HepG2 (cell line): ENCODE measurements at regions not wholly inside any gene's neighbourhood (a gene's known extent, or its start where the extent isn't known, plus 50 kb on each side); places are given as distances from the start of the nearest gene placed in this dataset.

ENCODE experiments used
- ATAC-seq: fragments of 200-7000 bp; cut with Tn5 transposase; 3 replicates; pipeline ENCODE4 v1.9.1; 2020; ENCODE audit warnings: mild to moderate bottlenecking, moderate library complexity
- BruUV-seq: library from RNA; stranded (reverse); fragments of 400-500 nt; replicated peaks from 2 replicates; lab custom pipeline; 2021; lab: Mats Ljungman, UMichigan
- CTCF ChIA-PET: fragments of 300-600 bp; formaldehyde crosslinking; extraction: SDS; loops from one replicate; lab custom pipeline; 2021; ENCODE audit warnings: low total read pairs, inconsistent platforms, low intra/inter-chr PET ratio; lab: Yijun Ruan, JAX
- POLR2A ChIA-PET: fragments of 350-600 bp; sonication (Branson Sonifier 250); formaldehyde crosslinking; loops from one replicate; lab custom pipeline; 2020; ENCODE audit warnings: antibody characterized with exemption, inconsistent platforms; lab: Yijun Ruan, JAX
- DNase-seq: peaks from one replicate; pipeline ENCODE4 v3.0.0-alpha.2; 2015; ENCODE audit warnings: low spot score
- FAIRE-seq: peaks from 3 replicates; lab custom pipeline; 2011; peaks lifted over from hg19 to GRCh38; lab: Jason Lieb, UNC
- H2AFZ ChIP-seq: one replicate; pipeline ENCODE4 v1.6.1; 2011; ENCODE audit warnings: low read length, inconsistent platforms
- H3K27ac ChIP-seq: fragments of 300-600 bp; 3 replicates; pipeline ENCODE4 v1.8.0; 2011; ENCODE audit warnings: mixed run types, mild to moderate bottlenecking, mixed read lengths, low read length, inconsistent platforms; ENCODE audit not compliant: insufficient read depth; ENCODE audit errors: extremely low read length
- H3K27me3 ChIP-seq, 2 experiments: fragments of 200-600 bp in 1 of 2; 2 replicates in 1 of 2; 3 replicates in 1 of 2; pipeline versions ENCODE4 v1.6.0 to v1.8.0; 2011; ENCODE audit warnings: low read length in 2 of 2, mild to moderate bottlenecking in 2 of 2, moderate library complexity in 2 of 2, inconsistent platforms in 1 of 2; ENCODE audit not compliant: insufficient read depth in 2 of 2, control insufficient read depth in 1 of 2
- H3K36me3 ChIP-seq, 2 experiments: fragments of 200-600 bp in 1 of 2; replicated peaks in 1 of 2; 2 replicates in 1 of 2; 3 replicates in 1 of 2; pipeline versions ENCODE4 v1.5.1 to v1.8.0; 2011; ENCODE audit warnings: low read length in 2 of 2, inconsistent platforms in 1 of 2; ENCODE audit not compliant: insufficient read depth in 2 of 2, control insufficient read depth in 1 of 2
- H3K4me1 ChIP-seq: 2 replicates; pipeline ENCODE4 v1.5.1; 2012; ENCODE audit warnings: low read length, inconsistent platforms; ENCODE audit not compliant: insufficient read depth
- H3K4me2 ChIP-seq: 2 replicates; pipeline ENCODE4 v1.6.0; 2011; ENCODE audit warnings: low read depth, low read length, inconsistent platforms
- H3K4me3 ChIP-seq, 3 experiments: fragments of 200-600 bp in 1 of 3; sonication (generic), shearing (Covaris generic) in 1 of 3; replicated peaks in 1 of 3; 2 replicates each; pipeline ENCODE4 v1.5.1; 2011 to 2016; ENCODE audit warnings: low read length in 3 of 3, inconsistent platforms in 2 of 3, low read depth in 2 of 3, mild to moderate bottlenecking in 2 of 3, control low read depth in 1 of 3, mixed read lengths in 1 of 3; ENCODE audit not compliant: insufficient read depth in 1 of 3
- H3K79me2 ChIP-seq: one replicate; pipeline ENCODE4 v1.6.1; 2011; ENCODE audit warnings: low read length, inconsistent platforms; ENCODE audit not compliant: insufficient read depth
- H3K9ac ChIP-seq: 2 replicates; pipeline ENCODE4 v1.6.0; 2011; ENCODE audit warnings: mild to moderate bottlenecking, low read depth, low read length, inconsistent platforms; ENCODE audit not compliant: insufficient read depth
- H3K9me3 ChIP-seq: 2 replicates; pipeline ENCODE4 v1.5.1; 2012; ENCODE audit warnings: mild to moderate bottlenecking, low read length
- H4K20me1 ChIP-seq: 2 replicates; pipeline ENCODE4 v1.6.0; 2011; ENCODE audit warnings: inconsistent platforms, mild to moderate bottlenecking, low read length, moderate library complexity; ENCODE audit not compliant: insufficient read depth
- AKNA ChIP-seq: sonication (generic); formaldehyde crosslinking; IDR thresholded peaks from 2 replicates; pipeline ENCODE4 v1.4.0; 2020; ENCODE audit warnings: missing genetic modification reagents, borderline replicate concordance
- CHCHD3 ChIP-seq: sonication (generic); formaldehyde crosslinking; IDR thresholded peaks from 2 replicates; pipeline ENCODE4 v1.8.0; 2022; ENCODE audit warnings: mild to moderate bottlenecking, missing genetic modification reagents, moderate library complexity
- FOXC1 ChIP-seq: sonication (generic); formaldehyde crosslinking; IDR thresholded peaks from 2 replicates; pipeline ENCODE4 v1.8.0; 2022; ENCODE audit warnings: mild to moderate bottlenecking, missing genetic modification reagents, borderline replicate concordance
- MLLT10 ChIP-seq: sonication (generic); formaldehyde crosslinking; IDR thresholded peaks from 2 replicates; pipeline ENCODE4 v1.4.0; 2020; ENCODE audit warnings: missing genetic modification reagents
- TBL1XR1 ChIP-seq: fragments of 150-350 bp; IDR thresholded peaks from 2 replicates; pipeline ENCODE4 v1.6.1; 2014; ENCODE audit warnings: borderline replicate concordance, low read length; ENCODE audit not compliant: partially characterized antibody
- TBX3 ChIP-seq: fragments of 450-650 bp; IDR thresholded peaks from 2 replicates; pipeline ENCODE4 v1.6.1; 2017; ENCODE audit warnings: antibody characterized with exemption, mild to moderate bottlenecking, inconsistent platforms, borderline replicate concordance
- ZNF17 ChIP-seq: sonication (generic); formaldehyde crosslinking; IDR thresholded peaks from 2 replicates; pipeline ENCODE4 v1.5.0; 2020; ENCODE audit warnings: mild to moderate bottlenecking, missing genetic modification reagents
- ZNF776 ChIP-seq: sonication (generic); formaldehyde crosslinking; IDR thresholded peaks from 2 replicates; pipeline ENCODE4 v1.4.0; 2020; ENCODE audit warnings: mild to moderate bottlenecking, missing genetic modification reagents
- in situ Hi-C: cut with HindIII; loops from 2 replicates; pipeline ENCODE4 v1.10.0; 2017; ENCODE audit warnings: low pct_unique_long_range_greater_than_20kb; ENCODE audit not compliant: extremely low pct_ligation_motif_present
- intact Hi-C: fragments of 100-400 bp; cut with micrococcal nuclease; formaldehyde crosslinking; loops from one replicate; pipeline ENCODE4 v1.10.0; 2022; ENCODE audit not compliant: unreplicated experiment
- TF ChIP-seq, protein P1 (sequence below): sonication (generic); formaldehyde crosslinking; IDR thresholded peaks from 2 replicates; pipeline ENCODE4 v1.4.0; 2020; ENCODE audit warnings: missing genetic modification reagents, borderline replicate concordance

GRCh38 chr1:71203241-71203640 lies 122.4 kb upstream of the ZRANB2 start (continued):
- TF ChIP-seq MLLT10 (CRISPR knock-in tag) (no peak), FOXC1 (CRISPR knock-in tag) (no peak), TBX3 (no peak)

GRCh38 chr1:71200503-71200902 lies 119.7 kb upstream of the ZRANB2 start:
- CTCF ChIA-PET = no interaction called here
- no peak for FAIRE-seq

More at GRCh38 chr1:71200503-71200902, 119.7 kb upstream of the ZRANB2 start:
- Histone ChIP-seq H2AFZ (no peak overlapping the region), H3K4me1 (no peaks in the 10 kb centered on the region), H3K36me3 (no peaks in the 10 kb centered on the region), H3K27me3 (no peaks in the 10 kb centered on the region), H4K20me1 (no peaks in the 10 kb centered on the region), H3K79me2 (no peaks in the 10 kb centered on the region), H3K4me2 (no peak overlapping the region), H3K9me3 (peaks cover 14% of the 10 kb centered on the region), H3K4me3 (no peak overlapping the region), H3K9ac (no peak overlapping the region), H3K27ac (no peak overlapping the region)
- POLR2A ChIA-PET = no interaction called here
- no peak for TF ChIP-seq TBL1XR1
- no peak for TF ChIP-seq ZNF776 (CRISPR knock-in tag)
- TF ChIP-seq AKNA = no peak
- TF ChIP-seq ZNF17 = no peak
- no peak for TF ChIP-seq CHCHD3 (CRISPR knock-in tag)
- TF ChIP-seq, protein P1, sequence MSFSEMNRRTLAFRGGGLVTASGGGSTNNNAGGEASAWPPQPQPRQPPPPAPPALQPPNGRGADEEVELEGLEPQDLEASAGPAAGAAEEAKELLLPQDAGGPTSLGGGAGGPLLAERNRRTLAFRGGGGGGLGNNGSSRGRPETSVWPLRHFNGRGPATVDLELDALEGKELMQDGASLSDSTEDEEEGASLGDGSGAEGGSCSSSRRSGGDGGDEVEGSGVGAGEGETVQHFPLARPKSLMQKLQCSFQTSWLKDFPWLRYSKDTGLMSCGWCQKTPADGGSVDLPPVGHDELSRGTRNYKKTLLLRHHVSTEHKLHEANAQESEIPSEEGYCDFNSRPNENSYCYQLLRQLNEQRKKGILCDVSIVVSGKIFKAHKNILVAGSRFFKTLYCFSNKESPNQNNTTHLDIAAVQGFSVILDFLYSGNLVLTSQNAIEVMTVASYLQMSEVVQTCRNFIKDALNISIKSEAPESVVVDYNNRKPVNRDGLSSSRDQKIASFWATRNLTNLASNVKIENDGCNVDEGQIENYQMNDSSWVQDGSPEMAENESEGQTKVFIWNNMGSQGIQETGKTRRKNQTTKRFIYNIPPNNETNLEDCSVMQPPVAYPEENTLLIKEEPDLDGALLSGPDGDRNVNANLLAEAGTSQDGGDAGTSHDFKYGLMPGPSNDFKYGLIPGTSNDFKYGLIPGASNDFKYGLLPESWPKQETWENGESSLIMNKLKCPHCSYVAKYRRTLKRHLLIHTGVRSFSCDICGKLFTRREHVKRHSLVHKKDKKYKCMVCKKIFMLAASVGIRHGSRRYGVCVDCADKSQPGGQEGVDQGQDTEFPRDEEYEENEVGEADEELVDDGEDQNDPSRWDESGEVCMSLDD = no peak
- no peak for DNase-seq
- intact Hi-C loops = no loop called here
- in situ Hi-C loops = no loop called here
- BruUV-seq = no TSS peak
- ATAC-seq = no peak
